Hematopoietic multipotent progenitor cell treated with erythropoietin and hydrocortisone succinate and interleukin-3 and kit ligand, for 4 days (in vitro differentiated cells): ENCODE measurements at regions not wholly inside any gene's neighbourhood (a gene's known extent, or its start where the extent isn't known, plus 50 kb on each side); places are given as distances from the start of the nearest gene placed in this dataset.
"Not testable (repeated sequence)": the region's sequence is repeated elsewhere in the genome, so short reads cannot be mapped to it uniquely, and the experiment has no call there.

ENCODE experiments used
- DNase-seq: peaks from one replicate; pipeline ENCODE4 v3.0.0-alpha.2; 2015

GRCh38 chrY:17511984-17512383 is 368.0 kb downstream of the CDY2B start:
- DNase-seq = not testable (repeated sequence)

GRCh38 chrY:17511476-17511875 is 368.5 kb downstream of the CDY2B start:
- DNase-seq = not testable (repeated sequence)

GRCh38 chrY:17505834-17506233 is 374.2 kb downstream of the CDY2B start:
- DNase-seq = not testable (repeated sequence)

- not testable (repeated sequence) for DNase-seq
Measured at GRCh38 chrY:17484763-17485162, 395.3 kb downstream of the CDY2B start.

- DNase-seq = not testable (repeated sequence)
Measured at GRCh38 chrY:17484157-17484556, 395.9 kb downstream of the CDY2B start.

- not testable (repeated sequence) for DNase-seq
Measured at GRCh38 chrY:17481389-17482022, 398.5 kb downstream of the CDY2B start.

GRCh38 chrY:17472068-17472467 is 408.0 kb downstream of the CDY2B start:
- DNase-seq = not testable (repeated sequence)

- not testable (repeated sequence) for DNase-seq
Measured at GRCh38 chrY:17459753-17460152, 420.3 kb downstream of the CDY2B start.

GRCh38 chrY:17430570-17431166 is 449.4 kb downstream of the CDY2B start:
- DNase-seq = peak; percentile 31

- DNase-seq = no peak
Measured at GRCh38 chrY:17398336-17399072, 481.5 kb downstream of the CDY2B start.

- no peak for DNase-seq
Measured at GRCh38 chrY:17397659-17398058, 482.4 kb downstream of the CDY2B start.

- DNase-seq = no peak
Measured at GRCh38 chrY:17381431-17382070, 498.5 kb downstream of the CDY2B start.

- DNase-seq = no peak
Measured at GRCh38 chrY:17378326-17378725, 501.7 kb downstream of the CDY2B start.

GRCh38 chrY:17368413-17368812 is 511.6 kb downstream of the CDY2B start:
- no peak for DNase-seq

- DNase-seq = no peak
Measured at GRCh38 chrY:17366400-17366799, 513.6 kb downstream of the CDY2B start.

- no peak for DNase-seq
Measured at GRCh38 chrY:17339028-17339427, 541.0 kb downstream of the CDY2B start.

- DNase-seq = no peak
Measured at GRCh38 chrY:17330733-17331132, 549.3 kb downstream of the CDY2B start.

- DNase-seq = no peak
Measured at GRCh38 chrY:17319916-17320315, 560.1 kb downstream of the CDY2B start.

- DNase-seq = no peak
Measured at GRCh38 chrY:17318631-17319030, 561.4 kb downstream of the CDY2B start.

GRCh38 chrY:17277056-17277455 is 603.0 kb downstream of the CDY2B start:
- DNase-seq = no peak

- no peak for DNase-seq
Measured at GRCh38 chrY:17259497-17259896, 620.5 kb downstream of the CDY2B start.

GRCh38 chrY:17238406-17238805 is 641.6 kb downstream of the CDY2B start:
- DNase-seq = no peak

- no peak for DNase-seq
Measured at GRCh38 chrY:17235769-17236168, 644.3 kb downstream of the CDY2B start.
